Fibroblast of skin of abdomen (primary cell): ENCODE measurements at regions not wholly inside any gene's neighbourhood (a gene's known extent, or its start where the extent isn't known, plus 50 kb on each side); places are given as distances from the start of the nearest gene placed in this dataset.

Experiments
- DNase-seq: peaks from one replicate; pipeline ENCODE4 v3.0.0-alpha.2; 2013

- no peak for DNase-seq
Measured at GRCh38 chr2:208545403-208546042, 138.9 kb downstream of the PTH2R start.

- DNase-seq = no peak
Measured at GRCh38 chr2:208546107-208546506, 139.5 kb downstream of the PTH2R start.

- DNase-seq = no peak
Measured at GRCh38 chr2:208546860-208547650, 140.5 kb downstream of the PTH2R start.

GRCh38 chr2:208548700-208549099, 142.1 kb downstream of the PTH2R start:
- no peak for DNase-seq

GRCh38 chr2:208549546-208550158, 143.1 kb downstream of the PTH2R start:
- no peak for DNase-seq

DNA sequence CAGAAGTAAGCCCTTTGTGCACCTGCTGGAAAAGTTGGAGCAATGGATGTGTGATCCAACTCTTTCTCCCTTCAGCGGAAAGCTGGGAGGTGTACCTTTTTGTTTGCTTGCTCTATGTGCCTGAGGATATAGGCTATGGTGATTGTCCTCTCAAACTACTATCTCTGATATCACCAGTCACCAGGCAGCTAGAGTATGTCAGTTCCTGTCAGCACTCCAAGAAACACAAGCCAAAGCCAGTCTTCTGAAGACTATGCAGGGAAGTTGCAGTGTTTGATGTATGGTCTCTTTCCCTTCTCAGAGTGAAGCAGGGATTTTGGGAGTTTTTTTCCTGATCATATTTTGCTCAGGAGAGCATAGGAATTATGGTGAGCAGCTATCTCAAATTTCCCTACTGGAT, 146.4 kb downstream of the PTH2R start:
- no peak for DNase-seq

GRCh38 chr2:208556983-208557484, 150.4 kb downstream of the PTH2R start:
- no peak for DNase-seq

- DNase-seq = no peak
Measured at GRCh38 chr2:208565690-208566416, 159.3 kb downstream of the PTH2R start.

DNA sequence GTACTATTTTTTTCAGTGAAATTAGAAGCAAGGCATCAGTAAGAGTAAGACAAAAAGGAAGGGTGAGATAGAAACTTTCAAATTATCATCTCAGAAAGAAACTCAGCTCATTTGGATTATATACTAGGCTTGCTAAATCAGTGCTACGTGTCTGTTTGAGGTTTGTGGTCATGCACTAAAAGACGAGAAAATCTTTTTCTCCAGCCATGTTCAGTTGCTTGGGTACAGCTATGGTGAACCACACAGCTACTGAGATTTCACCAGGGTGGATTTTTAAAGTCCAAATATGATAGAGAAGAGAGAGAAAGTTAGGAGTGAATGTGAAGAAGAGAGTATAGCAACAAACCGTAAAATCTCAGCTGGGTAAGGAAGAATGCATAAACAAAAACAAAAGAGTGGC, 161.6 kb downstream of the PTH2R start:
- DNase-seq = no peak

DNA sequence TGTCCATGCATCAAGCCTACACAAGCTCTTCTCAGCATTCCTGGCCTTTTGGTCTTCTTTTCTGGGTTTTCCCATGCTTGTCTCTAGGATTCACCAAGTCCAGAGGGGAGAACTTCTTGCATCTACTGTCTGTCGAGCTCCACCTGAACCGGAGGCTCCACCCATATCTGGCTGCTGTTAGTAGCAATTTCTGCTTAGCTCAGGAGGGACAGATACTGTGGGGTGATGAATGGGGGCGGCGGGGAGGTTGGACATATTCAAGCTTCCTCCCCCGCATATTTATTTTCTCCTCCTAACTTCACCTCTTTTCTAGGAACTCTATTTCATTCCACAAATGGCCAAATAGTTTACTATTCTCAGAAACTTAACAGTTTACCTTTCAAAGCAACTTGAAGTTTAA, 163.5 kb downstream of the PTH2R start:
- no peak for DNase-seq

DNA sequence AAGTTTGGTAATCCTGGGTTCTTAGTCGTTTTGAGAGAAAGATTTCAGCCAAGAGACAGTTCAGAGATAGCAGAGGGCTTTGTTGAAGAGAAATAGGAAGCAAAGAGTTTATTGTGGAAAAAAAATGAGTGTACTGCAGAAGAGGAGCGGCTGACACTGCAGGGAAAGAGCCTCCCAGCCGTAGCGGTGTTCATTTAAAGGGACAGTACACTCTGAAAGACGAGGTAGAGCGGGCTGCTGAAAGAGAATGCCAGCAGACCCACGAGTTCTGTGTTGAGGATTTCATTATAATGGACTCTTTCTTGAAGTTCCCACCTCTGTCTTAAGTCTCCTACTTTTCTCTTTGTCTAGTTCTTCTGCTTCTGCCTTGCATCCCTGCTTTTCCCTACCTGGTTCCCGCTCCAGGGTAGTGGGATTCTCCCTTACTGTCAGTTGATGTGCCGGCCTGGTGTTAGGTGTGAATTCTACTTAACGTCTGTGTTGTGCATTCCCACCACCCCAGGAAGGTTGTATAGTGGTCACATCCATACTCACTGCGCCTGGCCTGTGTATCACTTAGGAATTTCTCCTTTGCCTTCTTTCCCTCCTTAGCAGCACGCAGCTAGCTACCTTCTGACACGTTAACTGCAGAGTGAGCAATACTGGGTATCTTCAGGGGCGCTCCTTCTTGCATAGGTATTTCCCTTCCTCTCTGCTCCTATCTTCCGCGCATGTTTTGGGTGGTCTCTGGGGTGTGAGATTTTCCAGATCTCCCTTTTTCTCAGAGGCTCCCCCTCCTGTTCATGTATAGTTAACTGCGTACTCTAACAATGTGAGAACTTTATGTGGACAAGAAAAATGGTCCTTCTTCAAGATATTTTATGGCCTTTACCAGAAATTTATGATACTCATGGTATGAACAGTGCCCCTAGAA, 164.5 kb downstream of the PTH2R start:
- no peak for DNase-seq

GRCh38 chr2:208571764-208572131, 165.2 kb downstream of the PTH2R start:
- DNase-seq = no peak

- DNase-seq = no peak
Measured at GRCh38 chr2:208573569-208573968, 167.0 kb downstream of the PTH2R start.

DNA sequence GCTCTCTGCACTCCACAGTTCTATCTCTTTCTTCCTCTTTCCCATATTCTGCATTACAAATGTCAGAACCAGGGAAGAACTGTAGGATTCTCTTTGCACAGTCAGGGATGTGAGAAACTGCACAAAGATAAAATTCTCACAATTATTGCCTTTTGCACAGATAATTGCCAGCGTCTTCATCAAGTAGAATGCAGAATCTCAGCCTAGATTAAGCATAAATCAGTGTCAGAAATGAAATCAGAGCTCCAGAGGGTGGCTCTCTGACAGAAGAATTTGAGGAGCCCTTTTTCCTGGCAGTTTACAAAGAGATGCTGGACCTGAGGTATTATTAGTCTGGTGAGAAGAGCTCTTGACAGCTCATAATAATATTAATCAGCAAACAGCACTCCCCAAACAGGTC, 173.1 kb downstream of the PTH2R start:
- DNase-seq = no peak

- DNase-seq = no peak
Measured at GRCh38 chr2:208584378-208584985, 177.9 kb downstream of the PTH2R start.

DNA sequence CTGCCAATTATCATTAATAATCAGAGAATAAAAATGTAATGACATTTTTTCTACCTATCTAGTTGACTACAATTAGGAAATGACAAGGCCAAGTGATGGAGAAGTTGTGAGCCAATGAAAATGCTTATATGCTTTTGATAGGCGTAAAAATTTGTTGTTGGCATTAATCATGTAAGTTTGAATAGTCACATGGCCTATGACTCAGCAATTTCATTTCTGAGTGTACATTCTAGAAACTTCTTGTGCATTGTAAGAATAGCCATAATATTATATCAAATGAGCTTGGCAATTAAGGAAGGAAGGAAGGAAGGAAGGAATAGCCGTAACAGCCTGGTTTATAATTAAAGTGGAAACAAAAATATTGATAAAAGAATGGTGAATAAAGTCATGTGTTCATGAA, 179.9 kb downstream of the PTH2R start:
- DNase-seq = no peak

- DNase-seq = no peak
Measured at GRCh38 chr2:208594642-208595385, 188.2 kb downstream of the PTH2R start.

- DNase-seq = no peak
Measured at GRCh38 chr2:208595386-208596275, 189.0 kb downstream of the PTH2R start.

GRCh38 chr2:208607694-208608093, 201.1 kb downstream of the PTH2R start:
- DNase-seq = no peak
